Activated CD4-positive, alpha-beta memory T cell treated with anti-CD3 and anti-CD28 coated beads, Interleukin-2, amount 10 ng/mL, durations not matched to agents 7 days and 5 days (primary cell): ENCODE measurements at regions not wholly inside any gene's neighbourhood (a gene's known extent, or its start where the extent isn't known, plus 50 kb on each side); places are given as distances from the start of the nearest gene placed in this dataset.

Experiments
- CTCF ChIA-PET: fragments of 350-600 bp; sonication (Branson Sonifier 250); formaldehyde crosslinking; loops from one replicate; lab custom pipeline; 2021; ENCODE audit warnings: antibody characterized with exemption, inconsistent platforms; lab: Charles Lee
- POLR2A ChIA-PET: fragments of 350-600 bp; sonication (Branson Sonifier 250); formaldehyde crosslinking; loops from one replicate; lab custom pipeline; 2021; ENCODE audit warnings: antibody characterized with exemption; lab: Charles Lee
- DNase-seq: peaks from one replicate; pipeline ENCODE4 v3.0.0-alpha.2; 2020
- H3K27ac Mint-ChIP-seq: one replicate; pipeline ENCODE4 v1.8.0; 2021; ENCODE audit warnings: mild to moderate bottlenecking, mixed read lengths
- H3K27me3 Mint-ChIP-seq: one replicate; pipeline ENCODE4 v1.8.0; 2021; ENCODE audit warnings: mixed read lengths
- H3K36me3 Mint-ChIP-seq: one replicate; pipeline ENCODE4 v1.8.0; 2021; ENCODE audit warnings: low read depth, mixed read lengths
- H3K4me1 Mint-ChIP-seq: one replicate; pipeline ENCODE4 v1.8.0; 2021; ENCODE audit warnings: mixed read lengths
- H3K4me3 Mint-ChIP-seq: one replicate; pipeline ENCODE4 v1.8.0; 2021; ENCODE audit warnings: mild to moderate bottlenecking, mixed read lengths
- H3K9me3 Mint-ChIP-seq: one replicate; pipeline ENCODE4 v1.8.0; 2021; ENCODE audit warnings: mixed read lengths

DNA sequence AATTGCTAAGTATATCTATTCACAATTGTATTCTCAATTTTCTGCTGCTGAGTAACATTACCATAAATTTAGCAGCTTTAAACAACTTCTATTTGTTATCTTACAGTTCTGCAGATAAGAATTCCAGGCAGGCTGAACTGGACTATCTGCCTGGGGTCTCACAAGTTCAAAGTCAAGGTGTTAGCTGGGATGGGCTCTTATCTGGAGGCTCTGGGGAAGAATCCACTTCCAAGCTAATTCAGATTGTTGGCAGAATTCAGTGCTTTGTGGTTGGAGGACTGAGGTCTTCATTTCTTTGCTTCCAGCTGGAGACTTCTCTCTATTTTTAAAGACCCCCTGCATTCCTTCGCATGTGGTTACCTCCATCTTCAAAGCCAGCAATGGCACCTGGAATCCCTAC lies 329.9 kb upstream of the ISX start:
- Mint-ChIP-seq H3K9me3 (peaks cover 12% of the 10 kb centered on the region), H3K36me3 (no peaks in the 10 kb centered on the region), H3K27me3 (no peaks in the 10 kb centered on the region), H3K4me1 (no peaks in the 10 kb centered on the region), H3K27ac (no peak overlapping the region), H3K4me3 (no peak overlapping the region)
- DNase-seq = no peak
- ChIA-PET POLR2A (no interaction called here), CTCF (no interaction called here)

DNA sequence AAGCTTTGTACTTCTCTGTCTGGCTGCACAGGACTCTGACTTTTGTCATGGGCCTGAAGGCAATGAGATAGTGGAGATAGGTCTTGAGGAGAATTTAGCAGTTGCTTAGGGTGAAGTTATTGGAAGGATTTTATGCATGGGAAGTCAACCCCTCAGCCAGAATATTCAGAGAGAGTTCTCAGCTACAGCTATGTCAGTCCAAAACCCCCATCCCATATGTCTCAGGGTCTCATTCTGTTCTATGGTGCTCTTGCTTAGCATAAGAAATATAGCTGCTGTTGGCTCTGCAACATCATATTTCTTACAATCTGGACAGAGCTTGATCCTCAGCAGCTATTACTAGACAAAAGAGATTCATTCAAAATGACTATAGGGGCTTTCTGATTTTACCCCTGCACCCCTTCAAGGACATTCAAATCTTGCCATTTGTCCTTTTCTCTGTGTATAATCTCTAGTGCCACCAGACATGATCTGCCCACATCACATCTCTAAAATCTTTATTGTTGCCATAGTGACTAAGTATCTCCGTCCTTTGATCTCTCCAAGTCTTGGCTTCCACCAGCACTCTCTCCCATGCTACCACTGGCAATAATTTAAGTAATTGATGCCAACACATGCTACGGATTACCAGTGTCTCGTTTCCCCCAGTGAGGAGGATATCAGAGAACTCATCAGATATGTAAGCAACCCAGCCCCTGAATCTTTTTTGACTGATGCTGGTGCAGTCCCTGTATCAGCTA lies 327.1 kb upstream of the ISX start:
- CTCF ChIA-PET = no interaction called here
- H3K9me3 Mint-ChIP-seq = peaks cover 11% of the 10 kb centered on the region

DNA sequence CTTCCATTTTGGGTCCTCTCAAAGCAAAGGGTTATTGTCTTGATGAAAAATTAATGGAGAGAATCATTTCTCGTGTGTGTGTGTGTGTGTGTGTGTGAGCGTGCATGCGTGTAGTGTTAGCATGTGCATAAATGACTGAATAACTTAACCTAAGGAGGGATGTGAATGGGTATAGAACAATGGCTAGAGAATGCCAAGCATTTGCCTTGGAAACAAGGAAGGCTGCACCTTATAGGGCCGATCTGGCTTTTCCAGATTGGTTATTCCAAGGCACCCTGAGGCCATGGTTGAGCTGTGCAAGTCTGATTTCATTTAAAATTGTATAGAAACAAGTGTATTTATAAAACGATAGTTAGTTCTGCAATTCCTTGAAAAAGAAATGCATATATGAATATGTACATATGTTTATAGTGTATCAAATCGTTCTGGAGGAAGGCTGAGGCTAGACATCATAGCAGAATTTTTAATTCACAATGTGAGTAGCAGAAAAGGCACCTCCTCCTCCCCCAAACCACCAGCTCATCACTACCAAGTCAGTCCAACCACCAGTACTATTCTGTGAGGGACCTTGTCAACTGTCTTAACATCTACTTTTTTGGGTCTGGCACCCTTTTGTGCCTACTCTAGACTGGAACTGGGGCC lies 322.7 kb upstream of the ISX start:
- Mint-ChIP-seq H3K27me3 (no peaks in the 10 kb centered on the region), H3K4me1 (no peaks in the 10 kb centered on the region), H3K4me3 (no peak overlapping the region), H3K9me3 (peaks cover 10% of the 10 kb centered on the region), H3K27ac (no peak overlapping the region), H3K36me3 (no peaks in the 10 kb centered on the region)
- POLR2A ChIA-PET = no interaction called here
- CTCF ChIA-PET = no interaction called here
- no peak for DNase-seq

More for the DNA sequence above, 327.1 kb upstream of the ISX start:
- no peaks in the 10 kb centered on the region for H3K4me1 Mint-ChIP-seq
- no peaks in the 10 kb centered on the region for H3K36me3 Mint-ChIP-seq
- H3K27ac Mint-ChIP-seq = no peak overlapping the region
- POLR2A ChIA-PET = no interaction called here
- H3K4me3 Mint-ChIP-seq = no peak overlapping the region
- DNase-seq = no peak
- no peaks in the 10 kb centered on the region for H3K27me3 Mint-ChIP-seq

DNA sequence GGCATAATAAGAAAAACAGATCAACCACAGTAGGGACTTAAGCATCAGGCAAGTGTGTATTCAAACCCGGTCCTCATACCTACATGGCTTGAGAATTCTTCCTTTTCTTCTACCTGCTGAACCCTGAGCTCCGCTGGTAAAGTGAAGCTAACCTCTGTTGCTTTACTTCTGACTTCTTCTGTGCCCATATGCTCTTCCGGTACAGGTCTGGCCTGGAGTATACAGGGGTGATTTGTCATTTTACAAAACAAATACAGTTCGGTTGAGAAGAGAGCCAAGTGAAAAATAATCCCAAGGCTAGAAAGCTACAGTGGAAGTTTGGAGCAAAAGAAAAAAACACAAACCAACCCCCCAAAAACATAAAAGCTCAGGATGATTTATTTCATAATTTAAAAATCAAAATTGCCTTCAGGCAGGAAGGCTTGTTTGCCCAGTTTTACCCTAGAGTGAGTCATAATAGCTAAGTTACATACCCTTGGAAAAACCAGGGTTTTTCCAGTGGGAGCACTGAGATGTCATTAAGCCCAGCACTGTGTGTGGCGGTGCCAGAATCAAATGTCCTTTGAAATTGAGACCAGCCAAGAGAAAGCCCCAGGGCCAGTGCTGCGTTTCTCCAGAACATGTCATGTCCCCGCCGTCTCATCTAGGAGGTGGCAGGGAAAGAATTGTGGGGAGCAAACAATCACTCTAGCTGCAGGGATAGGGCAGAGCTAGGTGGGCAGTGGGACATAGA lies 305.5 kb upstream of the ISX start:
- Mint-ChIP-seq H3K36me3 (no peaks in the 10 kb centered on the region), H3K9me3 (peaks cover 4% of the 10 kb centered on the region), H3K4me1 (no peaks in the 10 kb centered on the region), H3K27ac (no peak overlapping the region), H3K27me3 (no peaks in the 10 kb centered on the region), H3K4me3 (no peak overlapping the region)
- CTCF ChIA-PET = no interaction called here
- DNase-seq = no peak
- POLR2A ChIA-PET = no interaction called here

DNA sequence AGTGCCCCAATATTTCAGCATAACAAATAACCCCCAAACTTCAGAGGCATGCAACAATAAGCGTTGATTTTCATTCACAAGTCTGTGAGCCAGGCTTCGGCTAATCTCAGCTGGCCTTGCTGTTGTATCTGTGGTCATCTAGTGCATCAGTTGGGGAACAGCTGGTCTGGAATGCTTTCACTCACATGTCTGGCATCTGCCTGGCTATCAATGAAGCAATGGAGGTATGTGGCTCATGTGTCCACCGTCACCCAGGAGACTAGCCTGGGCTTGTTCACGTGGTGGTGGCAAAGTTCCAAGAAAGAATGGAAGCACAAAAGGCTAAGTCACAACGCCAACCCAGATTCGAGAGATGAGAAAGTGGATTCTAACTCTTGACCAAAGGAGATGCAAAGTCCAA lies 304.8 kb upstream of the ISX start:
- H3K4me3 Mint-ChIP-seq = no peak overlapping the region

DNA sequence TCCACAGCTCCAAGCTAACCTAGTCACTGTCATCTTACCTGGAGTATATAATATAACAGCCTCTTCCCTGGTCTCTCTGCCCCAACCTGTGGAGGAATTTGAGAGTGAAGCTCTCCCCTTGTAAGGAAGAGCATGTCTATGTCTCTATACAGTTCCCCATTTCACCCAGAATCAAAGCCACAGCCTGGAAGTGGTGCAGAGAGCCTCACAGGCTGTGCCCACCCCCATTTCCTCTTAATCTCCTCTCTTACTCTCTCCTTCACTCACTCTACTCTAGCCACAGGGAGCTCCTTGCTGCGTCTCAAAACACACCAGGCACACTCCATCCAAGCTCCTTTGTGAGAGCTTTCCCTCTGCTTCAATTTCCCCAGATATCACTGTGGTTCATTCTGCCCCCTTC lies 302.5 kb upstream of the ISX start:
- Mint-ChIP-seq H3K9me3 (peaks cover 4% of the 10 kb centered on the region), H3K4me1 (no peaks in the 10 kb centered on the region), H3K4me3 (no peak overlapping the region), H3K27ac (no peak overlapping the region), H3K27me3 (no peaks in the 10 kb centered on the region), H3K36me3 (no peaks in the 10 kb centered on the region)
- POLR2A ChIA-PET = no interaction called here
- no peak for DNase-seq
- CTCF ChIA-PET = no interaction called here

More for the DNA sequence above, 304.8 kb upstream of the ISX start:
- H3K9me3 Mint-ChIP-seq = peaks cover 4% of the 10 kb centered on the region
- ChIA-PET CTCF (no interaction called here), POLR2A (no interaction called here)
- no peak overlapping the region for H3K27ac Mint-ChIP-seq
- H3K4me1 Mint-ChIP-seq = no peaks in the 10 kb centered on the region
- no peak for DNase-seq
- no peaks in the 10 kb centered on the region for H3K36me3 Mint-ChIP-seq
- H3K27me3 Mint-ChIP-seq = no peaks in the 10 kb centered on the region

DNA sequence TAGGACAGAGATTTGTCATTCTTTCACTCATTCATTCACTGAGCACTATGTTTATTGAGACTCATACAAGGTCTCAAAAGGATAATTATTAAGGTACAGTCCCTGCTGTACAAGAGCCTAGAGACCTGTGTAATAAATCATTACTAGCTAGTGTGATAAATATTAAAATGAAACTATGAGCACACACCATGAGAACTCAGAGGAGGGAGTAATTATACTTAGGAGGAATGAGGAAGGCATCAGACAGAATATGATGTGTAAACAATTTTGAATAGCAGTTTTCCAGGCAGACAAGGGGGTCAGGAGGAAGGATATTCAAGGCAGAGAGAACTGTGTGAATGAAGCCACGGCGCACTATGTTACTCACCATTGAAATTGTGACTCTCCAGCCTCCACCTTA lies 300.8 kb upstream of the ISX start:
- no peak for DNase-seq
- no peaks in the 10 kb centered on the region for H3K4me1 Mint-ChIP-seq
- no peaks in the 10 kb centered on the region for H3K27me3 Mint-ChIP-seq
- peaks cover 4% of the 10 kb centered on the region for H3K9me3 Mint-ChIP-seq
- no peak overlapping the region for H3K4me3 Mint-ChIP-seq
- H3K27ac Mint-ChIP-seq = no peak overlapping the region
- no peaks in the 10 kb centered on the region for H3K36me3 Mint-ChIP-seq
- CTCF ChIA-PET = no interaction called here
- POLR2A ChIA-PET = no interaction called here

DNA sequence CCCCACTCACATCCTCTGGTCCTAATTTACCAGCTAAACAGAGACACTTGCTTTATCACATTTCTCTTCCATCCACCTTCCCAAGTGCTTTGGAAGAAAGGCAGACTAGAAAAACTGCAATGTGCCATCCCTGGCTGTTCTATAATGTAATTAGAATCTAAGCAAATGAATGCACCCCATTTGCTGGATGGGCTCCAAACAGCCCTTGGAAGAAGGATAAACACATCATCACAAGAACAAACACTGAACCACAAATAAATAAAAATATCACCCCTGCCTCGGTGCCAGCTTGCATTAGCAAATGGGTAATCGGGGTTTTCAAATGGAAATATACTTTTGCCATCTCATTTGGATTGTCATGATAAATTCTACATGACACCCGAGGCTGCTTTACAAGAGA lies 296.6 kb upstream of the ISX start:
- DNase-seq = no peak
- no peaks in the 10 kb centered on the region for H3K27me3 Mint-ChIP-seq
- no peak overlapping the region for H3K4me3 Mint-ChIP-seq
- H3K27ac Mint-ChIP-seq = no peak overlapping the region
- no peaks in the 10 kb centered on the region for H3K36me3 Mint-ChIP-seq
- no peaks in the 10 kb centered on the region for H3K4me1 Mint-ChIP-seq
- CTCF ChIA-PET = no interaction called here
- POLR2A ChIA-PET = no interaction called here
- H3K9me3 Mint-ChIP-seq = no peaks in the 10 kb centered on the region

DNA sequence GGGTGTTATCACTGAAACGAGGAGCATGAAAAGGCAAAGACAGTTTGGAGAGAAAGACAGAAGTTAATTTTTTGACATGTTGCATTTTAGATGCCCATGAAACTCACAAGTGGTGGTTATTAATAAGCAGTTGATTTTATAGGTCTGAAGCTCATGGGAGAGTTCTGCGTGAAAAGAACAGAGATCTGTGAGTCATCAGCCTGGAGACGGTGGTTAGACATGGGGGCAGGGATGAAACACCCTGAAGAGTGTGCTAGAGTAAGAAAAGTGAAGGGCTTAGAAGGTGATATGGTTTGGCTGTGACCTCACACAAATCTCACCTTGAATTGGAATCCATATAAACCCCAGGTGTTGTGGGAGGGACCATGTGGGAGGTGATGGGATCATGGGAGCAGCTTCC lies 289.1 kb upstream of the ISX start:
- Mint-ChIP-seq H3K4me3 (no peak overlapping the region), H3K27ac (no peak overlapping the region), H3K4me1 (no peaks in the 10 kb centered on the region), H3K9me3 (peaks cover 29% of the 10 kb centered on the region), H3K27me3 (no peaks in the 10 kb centered on the region), H3K36me3 (no peaks in the 10 kb centered on the region)
- CTCF ChIA-PET = no interaction called here
- POLR2A ChIA-PET = no interaction called here
- DNase-seq = no peak

DNA sequence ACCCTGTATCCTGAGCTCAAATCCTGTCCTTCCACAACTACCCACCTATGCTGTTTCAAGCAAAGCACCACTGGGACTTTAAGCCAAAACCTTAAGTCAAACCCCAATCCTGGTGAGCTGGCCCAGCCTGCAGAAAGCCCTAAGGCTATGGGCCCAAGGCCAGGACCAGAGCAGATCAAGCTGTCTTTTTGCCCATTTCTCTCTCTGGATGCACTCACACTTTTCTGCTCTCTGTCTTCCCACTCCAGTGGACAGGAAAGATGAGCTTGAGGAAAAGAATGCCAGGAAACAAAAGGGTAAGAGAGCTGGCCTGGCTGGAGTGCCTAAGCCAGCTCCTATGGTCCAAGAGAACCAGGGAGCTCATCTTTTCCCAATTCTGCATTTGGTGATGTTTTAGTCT lies 284.3 kb upstream of the ISX start:
- CTCF ChIA-PET = no interaction called here
- Mint-ChIP-seq H3K4me3 (no peak overlapping the region), H3K4me1 (no peaks in the 10 kb centered on the region), H3K27ac (no peak overlapping the region), H3K9me3 (peaks cover 32% of the 10 kb centered on the region), H3K36me3 (no peaks in the 10 kb centered on the region), H3K27me3 (no peaks in the 10 kb centered on the region)
- POLR2A ChIA-PET = no interaction called here
- no peak for DNase-seq

DNA sequence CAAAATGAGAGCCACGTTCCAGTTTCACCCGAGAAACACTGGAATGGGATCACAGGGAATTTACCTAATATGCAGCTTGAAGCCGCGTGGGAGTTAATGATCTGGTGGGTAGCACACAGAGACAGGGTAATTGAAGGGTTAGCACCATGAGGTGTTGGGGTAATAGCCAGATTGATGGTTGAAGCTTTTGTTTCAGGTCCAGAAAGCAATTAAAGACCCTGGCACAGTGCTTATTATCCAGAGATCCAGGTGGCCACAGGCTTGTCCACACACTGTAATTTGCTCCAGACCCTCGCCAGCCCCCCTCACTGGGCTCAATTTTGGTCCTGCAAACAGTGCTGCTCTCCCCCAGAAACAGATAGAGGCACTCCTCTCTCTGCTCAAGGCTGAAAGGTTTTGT lies 282.5 kb upstream of the ISX start:
- no peak overlapping the region for H3K4me3 Mint-ChIP-seq
- H3K4me1 Mint-ChIP-seq = no peaks in the 10 kb centered on the region
- no peak for DNase-seq
- POLR2A ChIA-PET = no interaction called here
- H3K36me3 Mint-ChIP-seq = no peaks in the 10 kb centered on the region
- CTCF ChIA-PET = no interaction called here
- no peaks in the 10 kb centered on the region for H3K27me3 Mint-ChIP-seq
- H3K9me3 Mint-ChIP-seq = peaks cover 18% of the 10 kb centered on the region
- H3K27ac Mint-ChIP-seq = no peak overlapping the region

DNA sequence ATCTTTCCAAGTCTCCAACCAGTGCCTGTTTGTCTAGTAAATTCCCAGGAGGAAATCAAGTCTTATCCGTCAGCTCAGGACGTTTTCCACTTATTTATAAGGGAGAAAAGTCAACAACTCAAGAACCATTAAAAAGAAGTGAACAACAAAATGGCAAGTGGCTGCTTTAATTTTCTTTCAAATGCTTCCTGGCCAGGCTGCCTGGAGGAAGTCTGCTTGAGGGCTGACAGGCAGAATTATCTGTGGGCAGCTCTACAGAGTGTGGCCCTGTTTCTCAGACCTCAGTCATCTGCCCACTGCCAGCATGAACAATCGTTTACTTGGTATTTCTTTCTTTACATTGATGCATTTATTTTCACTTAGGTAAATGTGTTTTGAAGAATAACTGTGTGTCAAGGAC lies 281.9 kb upstream of the ISX start:
- no peak overlapping the region for H3K4me3 Mint-ChIP-seq
- H3K9me3 Mint-ChIP-seq = peaks cover 17% of the 10 kb centered on the region
- no peaks in the 10 kb centered on the region for H3K36me3 Mint-ChIP-seq
- POLR2A ChIA-PET = no interaction called here
- H3K4me1 Mint-ChIP-seq = no peaks in the 10 kb centered on the region
- no peaks in the 10 kb centered on the region for H3K27me3 Mint-ChIP-seq
- no peak overlapping the region for H3K27ac Mint-ChIP-seq
- CTCF ChIA-PET = no interaction called here
- DNase-seq = no peak

DNA sequence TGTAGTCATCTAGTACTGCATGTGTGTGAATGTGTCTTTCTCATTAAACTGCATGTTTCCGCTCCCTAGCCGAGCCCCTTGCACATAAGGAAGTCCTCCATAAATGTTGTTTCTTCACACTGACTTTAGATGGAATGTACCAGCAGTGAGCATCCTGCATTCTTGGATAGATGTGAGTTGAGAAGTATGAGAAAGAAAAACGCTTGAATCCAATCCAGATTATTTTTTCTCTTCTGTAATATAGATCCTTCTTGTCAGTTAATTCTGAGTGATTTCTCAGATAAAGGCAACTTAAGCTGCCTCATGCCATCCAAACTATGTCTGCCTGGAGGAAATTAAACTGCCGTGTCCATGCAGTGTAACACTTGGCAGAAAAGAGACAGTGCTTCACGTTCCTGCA lies 268.1 kb upstream of the ISX start:
- Mint-ChIP-seq H3K36me3 (no peaks in the 10 kb centered on the region), H3K27me3 (no peaks in the 10 kb centered on the region), H3K27ac (no peak overlapping the region), H3K4me1 (no peaks in the 10 kb centered on the region), H3K4me3 (no peak overlapping the region), H3K9me3 (peaks cover 10% of the 10 kb centered on the region)
- POLR2A ChIA-PET = no interaction called here
- DNase-seq = no peak
- CTCF ChIA-PET = no interaction called here
